IMR-90 (cell line): ENCODE measurements at regions not wholly inside any gene's neighbourhood (a gene's known extent, or its start where the extent isn't known, plus 50 kb on each side); places are given as distances from the start of the nearest gene placed in this dataset.
"Not testable (repeated sequence)": the region's sequence is repeated elsewhere in the genome, so short reads cannot be mapped to it uniquely, and the experiment has no call there.

Source experiments
- ATAC-seq: fragments of 200-7000 bp; cut with Tn5 transposase; 2 replicates; pipeline ENCODE4 v1.9.1; 2020; ENCODE audit warnings: low read depth, mild to moderate bottlenecking, moderate library complexity
- BruUV-seq: library from RNA; stranded (reverse); fragments of 400-500 nt; replicated peaks from 2 replicates; lab custom pipeline; 2021; lab: Mats Ljungman, UMichigan
- CTCF ChIA-PET: fragments of 300-600 bp; formaldehyde crosslinking; extraction: SDS; loops from one replicate; lab custom pipeline; 2021; ENCODE audit warnings: antibody characterized with exemption; lab: Yijun Ruan, JAX
- POLR2A ChIA-PET: fragments of 300-600 bp; sonication (Branson Sonifier 250); formaldehyde crosslinking; loops from one replicate; lab custom pipeline; 2022; ENCODE audit warnings: antibody characterized with exemption; ENCODE audit not compliant: unreplicated experiment; lab: Charles Lee
- DNase-seq: peaks from one replicate; pipeline ENCODE4 v3.0.0; 2013
- H2AFZ ChIP-seq: replicated peaks from 2 replicates; pipeline ENCODE3; 2013; ENCODE audit warnings: low read length, mild to moderate bottlenecking; ENCODE audit not compliant: poor library complexity
- H2AK5ac ChIP-seq: 2 replicates; pipeline ENCODE4 v1.6.1; 2013; ENCODE audit warnings: low read depth, low read length, inconsistent platforms
- H2AK9ac ChIP-seq: replicated peaks from 2 replicates; pipeline ENCODE3; 2013; ENCODE audit warnings: mild to moderate bottlenecking, low read depth, low read length, moderate library complexity; ENCODE audit not compliant: poor library complexity
- H2BK120ac ChIP-seq: 2 replicates; pipeline ENCODE4 v1.6.1; 2013; ENCODE audit warnings: low read depth, low read length, inconsistent platforms
- H2BK15ac ChIP-seq: 3 replicates; pipeline ENCODE4 v1.6.1; 2013; ENCODE audit warnings: low read depth, low read length, inconsistent platforms
- H2BK20ac ChIP-seq: 2 replicates; pipeline ENCODE4 v1.6.1; 2013; ENCODE audit warnings: low read depth, mild to moderate bottlenecking, inconsistent platforms, low read length, moderate library complexity
- H2BK5ac ChIP-seq: 2 replicates; pipeline ENCODE4 v1.6.1; 2013; ENCODE audit warnings: mild to moderate bottlenecking, low read depth, low read length, inconsistent platforms; ENCODE audit not compliant: poor library complexity, severe bottlenecking
- H3K14ac ChIP-seq: replicated peaks from 2 replicates; pipeline ENCODE4 v1.6.1; 2013; ENCODE audit warnings: low read depth, low read length, inconsistent platforms
- H3K18ac ChIP-seq: 2 replicates; pipeline ENCODE4 v1.6.1; 2013; ENCODE audit warnings: low read depth, low read length, control low read depth
- H3K23ac ChIP-seq: 2 replicates; pipeline ENCODE4 v1.6.1; 2013; ENCODE audit warnings: low read depth, low read length, inconsistent platforms
- H3K27ac ChIP-seq: 2 replicates; pipeline ENCODE4 v1.5.1; 2013; ENCODE audit warnings: mild to moderate bottlenecking, control low read depth, low read length; ENCODE audit not compliant: insufficient read depth
- H3K27me3 ChIP-seq: 2 replicates; pipeline ENCODE4 v1.6.1; 2013; ENCODE audit warnings: low read length; ENCODE audit not compliant: control insufficient read depth, insufficient read depth
- H3K36me3 ChIP-seq: 2 replicates; pipeline ENCODE4 v1.6.1; 2013; ENCODE audit warnings: low read length, mixed read lengths; ENCODE audit not compliant: control insufficient read depth, insufficient read depth
- H3K4ac ChIP-seq: 2 replicates; pipeline ENCODE4 v1.6.1; 2013; ENCODE audit warnings: low read depth, low read length, inconsistent platforms
- H3K4me1 ChIP-seq: 2 replicates; pipeline ENCODE4 v1.6.1; 2013; ENCODE audit warnings: low read length, mixed read lengths; ENCODE audit not compliant: control insufficient read depth, insufficient read depth
- H3K4me2 ChIP-seq: 2 replicates; pipeline ENCODE4 v1.6.1; 2013; ENCODE audit warnings: low read depth, mild to moderate bottlenecking, control low read depth, low read length, moderate library complexity
- H3K4me3 ChIP-seq: 2 replicates; pipeline ENCODE4 v1.5.1; 2013; ENCODE audit warnings: low read depth, mild to moderate bottlenecking, control low read depth, low read length, moderate library complexity; ENCODE audit not compliant: insufficient read depth
- H3K56ac ChIP-seq: 2 replicates; pipeline ENCODE4 v1.6.1; 2013; ENCODE audit warnings: low read length, inconsistent platforms; ENCODE audit not compliant: insufficient read depth; ENCODE audit errors: extremely low read depth
- H3K79me1 ChIP-seq, 2 experiments: 2 replicates each; pipeline ENCODE4 v1.6.1; 2013; ENCODE audit warnings: low read length in 2 of 2, inconsistent platforms in 1 of 2, low read depth in 1 of 2
- H3K9ac ChIP-seq: 2 replicates; pipeline ENCODE4 v1.6.1; 2013; ENCODE audit warnings: low read depth, low read length, control low read depth
- H3K9me1 ChIP-seq: 2 replicates; pipeline ENCODE4 v1.6.1; 2013; ENCODE audit warnings: low read length, inconsistent platforms; ENCODE audit not compliant: insufficient read depth
- H3K9me3 ChIP-seq: 2 replicates; pipeline ENCODE4 v1.6.1; 2013; ENCODE audit warnings: low read length; ENCODE audit not compliant: control insufficient read depth, insufficient read depth
- H4K20me1 ChIP-seq: 2 replicates; pipeline ENCODE4 v1.6.1; 2013; ENCODE audit warnings: low read length, inconsistent platforms; ENCODE audit not compliant: insufficient read depth
- H4K5ac ChIP-seq: 2 replicates; pipeline ENCODE4 v1.6.1; 2013; ENCODE audit warnings: mild to moderate bottlenecking, low read depth, low read length, control low read depth
- H4K8ac ChIP-seq, 2 experiments: 2 replicates each; pipeline ENCODE4 v1.6.1; 2013; ENCODE audit warnings: low read depth in 2 of 2, low read length in 2 of 2, control low read depth in 1 of 2, inconsistent platforms in 1 of 2
- H4K91ac ChIP-seq: 2 replicates; pipeline ENCODE4 v1.6.1; 2013; ENCODE audit warnings: low read depth, low read length, inconsistent platforms; ENCODE audit not compliant: insufficient read depth
- WGBS, 2 experiments: methylation state at CpG; one replicate each; pipeline versions ENCODE4 v1.1.5 to v1.1.7; 2013; ENCODE audit warnings: missing lambda C conversion rate in 2 of 2; ENCODE audit not compliant: insufficient read length in 1 of 2; ENCODE audit errors: extremely low coverage in 2 of 2; 5-methylcytosine and 5-hydroxymethylcytosine counted together
- dilution Hi-C: fragments of 300-500 bp; cut with HindIII; formaldehyde crosslinking; loops from one replicate; pipeline ENCODE4 v1.14.3; 2018; ENCODE audit warnings: low sequenced_read_pairs; ENCODE audit not compliant: unreplicated experiment
- in situ Hi-C: fragments of 300-500 bp; cut with MboI; formaldehyde crosslinking; loops from 3 replicates; pipeline ENCODE4 v1.14.3; 2019; ENCODE audit warnings: low sequenced_read_pairs, inconsistent platforms, mixed read lengths
- intact Hi-C: fragments of 100-400 bp; cut with micrococcal nuclease; formaldehyde crosslinking; loops from 2 replicates; pipeline ENCODE4 v1.10.0; 2022

DNA sequence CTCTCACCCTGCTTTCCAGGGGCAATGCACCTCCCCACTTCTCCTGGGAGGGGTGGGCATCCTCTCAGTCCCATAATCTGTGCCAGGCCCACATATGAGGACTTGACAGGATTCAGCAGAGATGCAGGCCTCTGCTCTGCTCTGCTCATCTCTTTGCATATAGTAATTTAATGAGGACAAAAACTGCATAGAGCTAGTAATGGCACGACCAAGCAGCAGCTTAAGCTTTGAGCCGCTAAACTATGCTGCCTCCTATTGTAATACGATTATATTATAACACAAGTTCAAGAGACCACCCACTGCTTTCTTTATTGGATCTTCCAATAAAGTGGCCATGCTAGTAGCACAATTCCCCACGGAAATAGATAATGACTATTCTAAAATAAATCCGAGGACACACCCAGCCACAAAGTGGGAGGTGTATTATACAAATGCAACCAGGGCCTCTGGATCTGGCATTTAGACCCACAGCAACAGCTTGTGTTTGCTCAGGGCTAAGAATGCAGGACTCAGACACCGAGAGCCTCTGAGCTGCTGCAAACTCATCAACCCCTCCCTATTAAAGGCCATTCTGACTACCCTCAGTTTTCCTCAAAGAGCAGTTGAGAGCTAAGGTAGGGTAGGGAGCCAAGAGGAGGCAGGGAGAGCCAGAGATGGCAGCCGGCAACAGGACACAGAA is 93.6 kb upstream of the PLGLB2 start:
- H2BK5ac ChIP-seq, H4K91ac ChIP-seq, H3K4me1 ChIP-seq, BruUV-seq, dilution Hi-C loops, H3K4ac ChIP-seq, H4K20me1 ChIP-seq, H2BK20ac ChIP-seq, H3K27ac ChIP-seq, H2AFZ ChIP-seq, H3K9me3 ChIP-seq, in situ Hi-C loops, H3K27me3 ChIP-seq, H3K23ac ChIP-seq, ATAC-seq, H3K79me1 ChIP-seq, POLR2A ChIA-PET, H2BK15ac ChIP-seq, H3K4me2 ChIP-seq, H3K18ac ChIP-seq, H3K36me3 ChIP-seq, H2AK5ac ChIP-seq, CTCF ChIA-PET, H3K9ac ChIP-seq, DNase-seq, H2BK120ac ChIP-seq, intact Hi-C loops, H2AK9ac ChIP-seq, H3K56ac ChIP-seq, H4K5ac ChIP-seq, H4K8ac ChIP-seq, H3K14ac ChIP-seq, H3K9me1 ChIP-seq, H3K4me3 ChIP-seq: not testable (repeated sequence)
- WGBS, 2 experiments = no CpG with 5 or more reads among the region's 7 CpGs

GRCh38 chr2:87657915-87658314 is 90.0 kb upstream of the PLGLB2 start:
- H3K4me1 ChIP-seq, H3K27ac ChIP-seq, H3K9ac ChIP-seq, H2AK9ac ChIP-seq, H2AFZ ChIP-seq, H3K14ac ChIP-seq, H3K9me3 ChIP-seq, CTCF ChIA-PET, H4K20me1 ChIP-seq, H2BK120ac ChIP-seq, POLR2A ChIA-PET, H4K8ac ChIP-seq, in situ Hi-C loops, ATAC-seq, H3K23ac ChIP-seq, H2AK5ac ChIP-seq, DNase-seq, H4K5ac ChIP-seq, dilution Hi-C loops, H2BK15ac ChIP-seq, H3K56ac ChIP-seq, intact Hi-C loops, H2BK5ac ChIP-seq, H3K4ac ChIP-seq, H3K79me1 ChIP-seq, H3K4me3 ChIP-seq, BruUV-seq, H3K36me3 ChIP-seq, H3K27me3 ChIP-seq, H2BK20ac ChIP-seq, H3K4me2 ChIP-seq, H4K91ac ChIP-seq, H3K9me1 ChIP-seq, H3K18ac ChIP-seq: not testable (repeated sequence)
- WGBS, 2 experiments = no CpG with 5 or more reads among the region's 2 CpGs
